Astrocyte (in vitro differentiated cells and primary cell): ENCODE measurements at regions not wholly inside any gene's neighbourhood (a gene's known extent, or its start where the extent isn't known, plus 50 kb on each side); places are given as distances from the start of the nearest gene placed in this dataset.

Experiments used
- CTCF ChIP-seq: IDR thresholded peaks from 2 replicates; pipeline ENCODE4 v1.5.1; 2011; ENCODE audit warnings: low read depth, mild to moderate bottlenecking, inconsistent platforms, low read length, moderate library complexity; ENCODE audit not compliant: insufficient read depth
- EZH2 ChIP-seq: IDR thresholded peaks from 2 replicates; pipeline ENCODE4 v1.6.1; 2012; ENCODE audit warnings: mild to moderate bottlenecking, low read length, inconsistent platforms; ENCODE audit not compliant: insufficient read depth

DNA sequence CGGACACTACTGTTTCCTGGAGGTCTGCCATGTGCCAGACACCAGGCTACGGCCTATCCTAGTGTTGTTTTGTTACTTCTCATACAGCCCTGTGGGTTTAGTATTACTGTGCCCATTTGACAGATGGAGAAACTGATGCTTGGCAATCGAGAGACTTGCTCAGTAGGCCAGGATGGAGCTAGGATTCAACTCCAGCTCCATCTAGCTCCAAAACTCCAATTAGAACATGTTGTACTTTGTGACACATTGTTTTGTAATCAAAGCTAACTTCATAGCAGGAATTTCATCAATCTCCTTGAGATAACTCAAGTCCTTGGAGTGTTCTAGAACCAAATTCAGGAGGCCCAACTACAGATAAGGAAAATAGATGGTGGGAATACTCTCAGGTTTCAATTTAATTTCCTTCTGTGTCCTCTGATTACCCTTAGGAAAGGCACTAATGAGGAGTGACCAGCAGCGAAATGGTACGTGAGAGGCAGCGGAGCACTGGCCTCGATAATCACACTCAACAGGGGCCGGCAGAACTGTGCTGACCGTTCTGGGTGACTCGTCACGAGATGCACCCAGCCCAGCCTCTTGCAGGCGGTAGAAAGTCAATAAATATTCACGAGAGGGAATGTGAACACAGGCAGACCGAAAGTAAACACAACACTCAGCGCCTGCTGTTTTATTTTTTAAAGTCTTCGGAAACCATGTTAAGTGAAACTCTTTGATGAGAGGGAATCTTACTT lies 269.6 kb upstream of the NEBL start:
- TF ChIP-seq CTCF (no peak), EZH2 (no peak)
